Activated B cell treated with CpG ODN at 0.5 μM for 24 hours (primary cell): ENCODE measurements at regions not wholly inside any gene's neighbourhood (a gene's known extent, or its start where the extent isn't known, plus 50 kb on each side); places are given as distances from the start of the nearest gene placed in this dataset.

Source experiments
- ATAC-seq: fragments of 200-7000 bp; cut with Tn5 transposase; one replicate; pipeline ENCODE4 v1.10.0; 2021; ENCODE audit warnings: low read depth, mild to moderate bottlenecking, moderate library complexity
- CTCF ChIA-PET: fragments of 350-600 bp; sonication (Branson Sonifier 250); formaldehyde crosslinking; loops from one replicate; lab custom pipeline; 2021; ENCODE audit warnings: antibody characterized with exemption; lab: Charles Lee
- POLR2A ChIA-PET: fragments of 350-600 bp; sonication (Branson Sonifier 250); formaldehyde crosslinking; loops from one replicate; lab custom pipeline; 2021; ENCODE audit warnings: antibody characterized with exemption; lab: Charles Lee
- DNase-seq: peaks from one replicate; pipeline ENCODE4 v3.0.0; 2022
- H3K27ac Mint-ChIP-seq: one replicate; pipeline ENCODE4 v1.8.0; 2020; ENCODE audit warnings: mixed read lengths
- H3K27me3 Mint-ChIP-seq: one replicate; pipeline ENCODE4 v1.8.0; 2021; ENCODE audit warnings: mixed read lengths
- H3K36me3 Mint-ChIP-seq: one replicate; pipeline ENCODE4 v1.8.0; 2021; ENCODE audit warnings: low read depth, mixed read lengths
- H3K4me1 Mint-ChIP-seq: one replicate; pipeline ENCODE4 v1.8.0; 2021; ENCODE audit warnings: mixed read lengths
- H3K4me3 Mint-ChIP-seq: one replicate; pipeline ENCODE4 v1.8.0; 2020; ENCODE audit warnings: mild to moderate bottlenecking, mixed read lengths
- H3K9me3 Mint-ChIP-seq: one replicate; pipeline ENCODE4 v1.8.0; 2020; ENCODE audit warnings: mixed read lengths
- intact Hi-C: fragments of 100-400 bp; cut with micrococcal nuclease; formaldehyde crosslinking; loops from one replicate; pipeline ENCODE4 v1.15.1; 2024
- TF ChIP-seq, protein P1 (sequence below): fragments of 200-600 bp; IDR thresholded peaks from one replicate; pipeline ENCODE4 v1.8.0; 2022; ENCODE audit warnings: antibody characterized with exemption, mild to moderate bottlenecking

DNA sequence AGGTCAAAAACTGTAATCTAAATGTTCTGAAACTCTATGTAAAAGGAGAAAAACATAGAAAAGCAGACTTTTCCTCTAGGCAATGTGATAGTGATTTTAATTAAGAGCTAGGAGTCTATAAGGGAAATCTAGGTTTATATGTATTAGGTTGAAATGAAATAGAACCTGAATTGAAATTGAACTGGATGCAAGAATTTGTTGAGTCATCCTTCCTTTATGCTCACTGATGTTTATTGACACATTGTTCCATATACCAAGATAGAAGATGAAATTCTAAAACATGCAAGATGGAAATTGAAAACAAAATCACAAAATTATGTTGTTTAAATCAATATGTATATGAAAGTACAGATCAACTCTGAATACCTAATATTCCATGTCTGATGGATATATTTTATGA lies 170.4 kb upstream of the FLRT2 start:
- H3K36me3 Mint-ChIP-seq, result no peaks in the 10 kb centered on the region
- ChIA-PET POLR2A (no interaction called here), CTCF (no interaction called here)
- H3K4me3 Mint-ChIP-seq, result no peak overlapping the region
- no peak overlapping the region for H3K27ac Mint-ChIP-seq
- H3K4me1 Mint-ChIP-seq, result no peaks in the 10 kb centered on the region
- intact Hi-C loops, result no loop called here
- no peak for DNase-seq
- H3K27me3 Mint-ChIP-seq, result no peaks in the 10 kb centered on the region
- TF ChIP-seq, protein P1, sequence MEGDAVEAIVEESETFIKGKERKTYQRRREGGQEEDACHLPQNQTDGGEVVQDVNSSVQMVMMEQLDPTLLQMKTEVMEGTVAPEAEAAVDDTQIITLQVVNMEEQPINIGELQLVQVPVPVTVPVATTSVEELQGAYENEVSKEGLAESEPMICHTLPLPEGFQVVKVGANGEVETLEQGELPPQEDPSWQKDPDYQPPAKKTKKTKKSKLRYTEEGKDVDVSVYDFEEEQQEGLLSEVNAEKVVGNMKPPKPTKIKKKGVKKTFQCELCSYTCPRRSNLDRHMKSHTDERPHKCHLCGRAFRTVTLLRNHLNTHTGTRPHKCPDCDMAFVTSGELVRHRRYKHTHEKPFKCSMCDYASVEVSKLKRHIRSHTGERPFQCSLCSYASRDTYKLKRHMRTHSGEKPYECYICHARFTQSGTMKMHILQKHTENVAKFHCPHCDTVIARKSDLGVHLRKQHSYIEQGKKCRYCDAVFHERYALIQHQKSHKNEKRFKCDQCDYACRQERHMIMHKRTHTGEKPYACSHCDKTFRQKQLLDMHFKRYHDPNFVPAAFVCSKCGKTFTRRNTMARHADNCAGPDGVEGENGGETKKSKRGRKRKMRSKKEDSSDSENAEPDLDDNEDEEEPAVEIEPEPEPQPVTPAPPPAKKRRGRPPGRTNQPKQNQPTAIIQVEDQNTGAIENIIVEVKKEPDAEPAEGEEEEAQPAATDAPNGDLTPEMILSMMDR, result no peak
- peaks cover 8% of the 10 kb centered on the region for H3K9me3 Mint-ChIP-seq
- no peak for ATAC-seq

DNA sequence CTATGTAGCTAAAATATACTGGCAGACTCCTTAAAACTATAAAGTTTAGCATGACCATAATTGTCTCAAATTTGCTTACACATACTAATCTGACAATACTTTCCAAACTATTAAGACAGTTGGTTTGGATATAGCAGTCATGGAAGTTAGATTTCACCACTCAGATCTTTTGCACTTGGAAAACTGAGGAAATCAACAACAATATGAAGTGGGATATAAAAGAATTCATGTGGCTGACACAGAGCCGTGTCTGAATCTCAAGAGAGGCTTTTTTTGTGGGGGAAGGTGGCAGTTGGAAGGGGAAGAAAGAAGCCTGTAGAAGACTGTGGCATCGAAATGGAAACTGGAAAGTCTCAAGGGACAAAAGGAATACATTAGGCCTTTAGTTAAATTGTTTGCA lies 166.6 kb upstream of the FLRT2 start:
- ATAC-seq (no peak), DNase-seq (no peak)
- Mint-ChIP-seq H3K36me3 (no peaks in the 10 kb centered on the region), H3K4me3 (no peak overlapping the region), H3K4me1 (no peaks in the 10 kb centered on the region), H3K9me3 (peaks cover 3% of the 10 kb centered on the region), H3K27me3 (no peaks in the 10 kb centered on the region), H3K27ac (no peak overlapping the region)
- ChIA-PET POLR2A (no interaction called here), CTCF (no interaction called here)
- TF ChIP-seq, protein P1, result no peak
- intact Hi-C loops, result no loop called here

DNA sequence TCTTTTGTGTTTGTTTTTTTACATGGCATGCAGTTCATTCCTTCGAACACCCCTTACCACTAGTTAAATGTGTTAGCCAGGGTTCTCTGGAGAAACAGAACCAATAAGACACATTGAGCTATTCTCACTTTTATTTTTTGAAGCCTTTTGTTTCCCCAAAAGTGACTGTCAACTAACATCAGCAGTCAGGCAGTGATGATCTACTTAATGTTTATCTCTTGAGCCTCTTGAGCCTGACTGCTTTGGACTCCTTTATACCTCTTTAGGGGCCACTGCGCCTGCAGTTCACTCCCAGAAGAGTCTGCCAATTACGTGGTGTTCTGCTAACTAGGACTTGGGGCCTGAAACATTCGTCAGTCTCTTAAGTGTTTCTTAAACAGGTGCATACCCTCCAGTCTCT lies 163.7 kb upstream of the FLRT2 start:
- POLR2A ChIA-PET, result no interaction called here
- CTCF ChIA-PET, result no interaction called here
- H3K27ac Mint-ChIP-seq, result no peak overlapping the region

DNA sequence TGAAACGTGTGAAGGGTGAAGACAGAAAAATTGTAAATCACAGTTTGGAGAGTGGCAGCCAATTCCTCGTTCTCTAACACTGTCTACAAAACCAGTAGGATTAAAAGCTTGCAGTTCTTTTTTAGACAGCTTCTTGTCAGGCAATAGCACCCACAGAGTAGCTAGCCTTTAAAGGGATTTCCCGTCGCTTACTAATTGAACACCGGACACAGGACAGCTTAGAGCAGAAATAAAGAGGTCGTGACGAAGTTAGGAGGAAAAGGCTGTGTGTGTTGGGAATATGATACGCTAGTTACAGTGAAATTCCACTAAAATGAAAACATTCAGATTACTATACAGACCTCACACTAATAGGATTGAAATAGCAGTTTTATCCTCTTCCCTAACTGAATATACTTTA lies 149.1 kb upstream of the FLRT2 start:
- no peak for DNase-seq
- intact Hi-C loops, result no loop called here
- no peaks in the 10 kb centered on the region for H3K36me3 Mint-ChIP-seq
- ChIA-PET CTCF (no interaction called here), POLR2A (no interaction called here)
- TF ChIP-seq, protein P1, result no peak
- no peak overlapping the region for H3K4me3 Mint-ChIP-seq
- H3K27me3 Mint-ChIP-seq, result no peaks in the 10 kb centered on the region
- peaks cover under 1% of the 10 kb centered on the region for H3K9me3 Mint-ChIP-seq
- H3K4me1 Mint-ChIP-seq, result no peaks in the 10 kb centered on the region
- ATAC-seq, result no peak
- H3K27ac Mint-ChIP-seq, result no peak overlapping the region

More for the DNA sequence above, 163.7 kb upstream of the FLRT2 start:
- ATAC-seq (no peak), DNase-seq (no peak)
- H3K9me3 Mint-ChIP-seq, result peaks cover 24% of the 10 kb centered on the region
- H3K4me1 Mint-ChIP-seq, result no peaks in the 10 kb centered on the region
- H3K36me3 Mint-ChIP-seq, result no peaks in the 10 kb centered on the region
- TF ChIP-seq, protein P1, result no peak
- H3K27me3 Mint-ChIP-seq, result no peaks in the 10 kb centered on the region
- intact Hi-C loops, result no loop called here
- H3K4me3 Mint-ChIP-seq, result no peak overlapping the region

DNA sequence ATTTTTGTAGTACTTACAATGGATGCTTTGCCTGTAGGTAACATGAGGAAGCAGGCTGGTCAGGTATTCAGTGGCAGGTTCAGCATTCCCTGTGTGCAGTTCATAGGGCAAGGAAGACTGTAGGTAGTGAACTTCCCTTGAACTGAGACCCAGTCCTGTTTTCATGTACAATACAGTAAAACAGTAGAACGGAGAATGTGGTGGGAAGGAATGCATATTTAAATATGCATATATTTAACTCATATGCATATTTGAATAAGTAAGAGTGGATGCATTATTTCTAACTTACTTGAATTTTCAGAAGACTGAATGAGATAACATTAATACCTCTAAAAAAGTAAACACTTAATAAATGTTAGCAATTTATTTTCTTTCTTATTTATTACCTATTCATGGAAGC lies 147.6 kb upstream of the FLRT2 start:
- H3K4me1 Mint-ChIP-seq, result no peaks in the 10 kb centered on the region
- no peaks in the 10 kb centered on the region for H3K27me3 Mint-ChIP-seq
- no peaks in the 10 kb centered on the region for H3K36me3 Mint-ChIP-seq
- TF ChIP-seq, protein P1, result no peak
- no peak overlapping the region for H3K27ac Mint-ChIP-seq
- H3K9me3 Mint-ChIP-seq, result no peaks in the 10 kb centered on the region
- intact Hi-C loops, result no loop called here
- no peak overlapping the region for H3K4me3 Mint-ChIP-seq
- DNase-seq (no peak), ATAC-seq (no peak)
- ChIA-PET CTCF (no interaction called here), POLR2A (no interaction called here)
